ENCODE measurements at regions not wholly inside any gene's neighbourhood (a gene's known extent, or its start where the extent isn't known, plus 50 kb on each side); places are given as distances from the start of the nearest gene placed in this dataset.

GRCh38 chr2:7987992-7988391, 693.9 kb upstream of the ID2 start:
- intact Hi-C loops (cut with DNase I) = no loop called here
- Histone ChIP-seq H3K4me3 (no peak overlapping the region), H3K27ac (no peak overlapping the region), H3K4me1 (peaks cover 0 to 50% (median 9%) of the 10 kb centered on the region in 4 donors), H3K36me3 (no peaks in the 10 kb centered on the region), H3K9me3 (no peaks in the 10 kb centered on the region), H3K27me3 (no peaks in the 10 kb centered on the region)
- no peak for DNase-seq
- TF ChIP-seq POLR2AphosphoS5 (IDR thresholded peaks at IDR 0.05) (no peak), EP300 (IDR thresholded peaks at IDR 0.05) (no peak), CTCF (IDR thresholded peaks at IDR 0.05) (no peak), POLR2A (IDR thresholded peaks at IDR 0.05) (no peak)

- H3K4me3 ChIP-seq = no peak overlapping the region
- WGBS, 2 donors = 77 to 78% methylated on average over 1 of the region's 1 CpG
- intact Hi-C loops (cut with DNase I) = no loop called here
- no peak for TF ChIP-seq EP300 (IDR thresholded peaks at IDR 0.05)
- no peak for TF ChIP-seq CTCF (IDR thresholded peaks at IDR 0.05)
- TF ChIP-seq POLR2A (IDR thresholded peaks at IDR 0.05) = no peak
- TF ChIP-seq POLR2AphosphoS5 (IDR thresholded peaks at IDR 0.05) = no peak
- peaks cover 0 to 52% (median 12%) of the 10 kb centered on the region in 4 donors for H3K4me1 ChIP-seq
- H3K27ac ChIP-seq = no peak overlapping the region
- H3K36me3 ChIP-seq = no peaks in the 10 kb centered on the region
- H3K27me3 ChIP-seq = no peaks in the 10 kb centered on the region
- DNase-seq = no peak
- no peaks in the 10 kb centered on the region for H3K9me3 ChIP-seq
Measured at GRCh38 chr2:7988440-7988839, 693.4 kb upstream of the ID2 start.

- no peak overlapping the region for H3K27ac ChIP-seq
- H3K36me3 ChIP-seq = no peaks in the 10 kb centered on the region
- H3K9me3 ChIP-seq = no peaks in the 10 kb centered on the region
- no peak for DNase-seq
- no peak overlapping the region for H3K4me3 ChIP-seq
- intact Hi-C loops (cut with DNase I) = no loop called here
- WGBS, 2 donors = 92 to 94% methylated on average over 5 of the region's 5 CpGs
- H3K27me3 ChIP-seq = no peaks in the 10 kb centered on the region
- peaks cover 0 to 56% (median 9%) of the 10 kb centered on the region in 4 donors for H3K4me1 ChIP-seq
- TF ChIP-seq EP300 (IDR thresholded peaks at IDR 0.05) = no peak
- no peak for TF ChIP-seq POLR2A (IDR thresholded peaks at IDR 0.05)
- TF ChIP-seq CTCF (IDR thresholded peaks at IDR 0.05) = no peak
- no peak for TF ChIP-seq POLR2AphosphoS5 (IDR thresholded peaks at IDR 0.05)
Measured at GRCh38 chr2:7989823-7990222, 692.0 kb upstream of the ID2 start.

DNA sequence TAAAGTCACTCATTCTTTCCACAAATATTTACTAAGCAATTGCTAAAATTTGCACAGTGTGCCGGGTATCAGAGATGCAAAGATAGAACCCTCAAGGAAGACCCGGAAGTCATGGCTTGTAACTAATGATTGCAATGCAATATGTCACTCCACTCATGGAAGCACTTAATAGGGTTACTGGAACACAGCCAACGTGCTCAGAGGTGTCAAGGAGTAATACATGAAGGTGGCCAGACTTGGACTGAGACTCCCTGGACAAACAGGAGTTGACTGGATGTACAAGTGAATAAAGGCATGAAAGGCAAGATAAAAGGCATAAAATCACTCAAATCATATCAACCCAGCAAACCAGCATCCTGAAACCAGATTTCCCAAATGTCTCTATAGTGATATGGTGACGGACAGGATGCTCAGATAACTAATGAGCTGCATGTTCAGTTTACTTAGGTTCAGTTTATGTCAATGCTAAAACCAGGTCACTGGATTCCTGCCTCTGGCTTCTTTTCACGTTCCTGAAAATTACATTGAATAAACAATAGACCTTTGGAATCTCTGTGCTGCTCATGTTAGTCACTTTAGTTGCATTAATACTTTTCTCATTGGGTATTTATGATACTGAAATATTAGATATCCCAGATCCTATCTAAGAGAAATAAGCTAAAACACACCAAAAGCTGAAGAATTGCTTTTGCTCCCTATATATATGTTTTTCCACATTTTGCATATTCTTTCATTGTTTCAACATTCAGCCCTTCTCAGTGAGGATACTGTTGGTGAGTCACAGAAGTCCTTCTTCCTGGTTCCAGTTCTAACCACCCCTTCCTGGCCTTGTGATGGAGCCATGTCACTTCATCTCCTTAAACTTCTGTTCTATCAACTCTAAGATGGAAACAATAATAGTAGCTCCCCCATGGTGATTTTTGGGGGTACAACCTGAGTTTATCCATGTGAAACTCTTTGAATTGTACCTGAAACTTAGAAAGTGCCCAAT, 688.9 kb upstream of the ID2 start:
- peak overlapping the region in 2 of 4 donors; percentile 29 to 50 for H3K27ac ChIP-seq
- TF ChIP-seq EP300 (IDR thresholded peaks at IDR 0.05) (no peak), POLR2AphosphoS5 (IDR thresholded peaks at IDR 0.05) (peak in 1 of 4 donors; percentile 24), POLR2A (IDR thresholded peaks at IDR 0.05) (no peak), CTCF (IDR thresholded peaks at IDR 0.05) (no peak)
- H3K4me3 ChIP-seq = no peak overlapping the region
- H3K27me3 ChIP-seq = no peaks in the 10 kb centered on the region
- no peaks in the 10 kb centered on the region for H3K9me3 ChIP-seq
- DNase-seq = no peak
- peaks cover 0 to 48% (median 9%) of the 10 kb centered on the region in 4 donors for H3K4me1 ChIP-seq
- intact Hi-C loops (cut with DNase I) = no loop called here
- H3K36me3 ChIP-seq = no peaks in the 10 kb centered on the region
- 70 to 72% methylated on average over 5 of the region's 5 CpGs for WGBS, 2 donors
